MCF 10A (cell line): ENCODE measurements at regions not wholly inside any gene's neighbourhood (a gene's known extent, or its start where the extent isn't known, plus 50 kb on each side); places are given as distances from the start of the nearest gene placed in this dataset.

Experiments used
- BruUV-seq: library from RNA; stranded (reverse); fragments of 400-500 nt; replicated peaks from 2 replicates; lab custom pipeline; 2021; lab: Mats Ljungman, UMichigan
- CTCF ChIA-PET: fragments of 300-600 bp; sonication (Branson Sonifier 250); formaldehyde crosslinking; extraction: SDS; loops from one replicate; lab custom pipeline; 2021; ENCODE audit warnings: antibody characterized with exemption, inconsistent platforms; lab: Yijun Ruan, JAX
- POLR2A ChIA-PET: fragments of 300-600, 350-650 bp; sonication (Branson Sonifier 250); formaldehyde crosslinking; extraction: SDS; loops from one replicate; lab custom pipeline; 2020; ENCODE audit warnings: antibody characterized with exemption, inconsistent platforms; lab: Yijun Ruan, JAX
- DNase-seq: peaks from one replicate; pipeline ENCODE4 v3.0.0-alpha.2; 2018; ENCODE audit not compliant: unreplicated experiment
- H3K27ac Mint-ChIP-seq: one replicate; pipeline ENCODE4 v1.8.0; 2022; ENCODE audit warnings: mild to moderate bottlenecking, low read depth, mixed read lengths; ENCODE audit not compliant: unreplicated experiment
- H3K27me3 Mint-ChIP-seq: one replicate; pipeline ENCODE4 v1.8.0; 2022; ENCODE audit warnings: mixed read lengths; ENCODE audit not compliant: insufficient read depth, unreplicated experiment
- H3K36me3 Mint-ChIP-seq: one replicate; pipeline ENCODE4 v1.8.0; 2022; ENCODE audit warnings: mild to moderate bottlenecking, moderate library complexity, mixed read lengths; ENCODE audit not compliant: insufficient read depth, unreplicated experiment
- H3K4me1 Mint-ChIP-seq: one replicate; pipeline ENCODE4 v1.8.0; 2022; ENCODE audit warnings: mixed read lengths; ENCODE audit not compliant: insufficient read depth, unreplicated experiment
- H3K4me3 Mint-ChIP-seq: one replicate; pipeline ENCODE4 v1.8.0; 2022; ENCODE audit warnings: mild to moderate bottlenecking, moderate library complexity, mixed read lengths; ENCODE audit not compliant: unreplicated experiment
- H3K9me3 Mint-ChIP-seq: one replicate; pipeline ENCODE4 v1.8.0; 2022; ENCODE audit warnings: mixed read lengths; ENCODE audit not compliant: unreplicated experiment
- intact Hi-C: fragments of 100-400 bp; cut with micrococcal nuclease; formaldehyde crosslinking; loops from 2 replicates; pipeline ENCODE4 v1.14.1; 2022
- TF ChIP-seq, protein P1 (sequence below): fragments of 200-600 bp; IDR thresholded peaks from one replicate; pipeline ENCODE4 v1.8.0; 2022; ENCODE audit warnings: antibody characterized with exemption, mild to moderate bottlenecking; ENCODE audit not compliant: unreplicated experiment

DNA sequence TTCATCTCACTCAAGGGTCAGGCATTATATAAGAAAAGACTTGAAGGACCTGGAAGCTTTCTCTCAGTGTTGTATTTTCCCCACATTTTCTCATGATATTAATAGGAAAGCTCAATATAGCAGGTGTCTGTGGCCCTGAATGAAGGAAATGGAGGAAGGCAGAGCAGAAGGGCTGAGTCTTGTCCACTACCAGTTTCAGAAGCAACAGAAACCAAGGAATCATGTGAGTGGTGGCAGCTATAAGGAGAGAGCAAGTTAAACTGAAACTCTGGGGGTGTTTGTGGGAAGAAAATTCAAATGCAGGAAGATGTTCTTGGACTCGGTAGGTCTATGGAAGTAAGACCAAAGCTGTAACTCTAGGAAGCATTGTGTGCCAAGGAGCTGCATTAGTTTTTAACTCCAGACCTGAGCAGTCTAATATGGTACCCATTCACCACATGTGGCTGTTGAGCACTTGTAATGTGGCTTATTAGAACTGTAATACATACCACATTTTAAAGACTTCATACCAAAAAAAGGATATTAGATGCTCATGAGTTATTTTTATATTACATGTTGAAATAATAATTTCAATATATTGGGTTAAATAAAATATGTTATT, 278.8 kb upstream of the GADL1 start:
- TF ChIP-seq, protein P1, sequence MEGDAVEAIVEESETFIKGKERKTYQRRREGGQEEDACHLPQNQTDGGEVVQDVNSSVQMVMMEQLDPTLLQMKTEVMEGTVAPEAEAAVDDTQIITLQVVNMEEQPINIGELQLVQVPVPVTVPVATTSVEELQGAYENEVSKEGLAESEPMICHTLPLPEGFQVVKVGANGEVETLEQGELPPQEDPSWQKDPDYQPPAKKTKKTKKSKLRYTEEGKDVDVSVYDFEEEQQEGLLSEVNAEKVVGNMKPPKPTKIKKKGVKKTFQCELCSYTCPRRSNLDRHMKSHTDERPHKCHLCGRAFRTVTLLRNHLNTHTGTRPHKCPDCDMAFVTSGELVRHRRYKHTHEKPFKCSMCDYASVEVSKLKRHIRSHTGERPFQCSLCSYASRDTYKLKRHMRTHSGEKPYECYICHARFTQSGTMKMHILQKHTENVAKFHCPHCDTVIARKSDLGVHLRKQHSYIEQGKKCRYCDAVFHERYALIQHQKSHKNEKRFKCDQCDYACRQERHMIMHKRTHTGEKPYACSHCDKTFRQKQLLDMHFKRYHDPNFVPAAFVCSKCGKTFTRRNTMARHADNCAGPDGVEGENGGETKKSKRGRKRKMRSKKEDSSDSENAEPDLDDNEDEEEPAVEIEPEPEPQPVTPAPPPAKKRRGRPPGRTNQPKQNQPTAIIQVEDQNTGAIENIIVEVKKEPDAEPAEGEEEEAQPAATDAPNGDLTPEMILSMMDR = no peak
- Mint-ChIP-seq H3K36me3 (no peaks in the 10 kb centered on the region), H3K9me3 (no peaks in the 10 kb centered on the region), H3K4me1 (peaks cover 22% of the 10 kb centered on the region), H3K27ac (no peak overlapping the region), H3K27me3 (no peaks in the 10 kb centered on the region), H3K4me3 (no peak overlapping the region)
- intact Hi-C loops = no loop called here
- no TSS peak for BruUV-seq
- no peak for DNase-seq
- ChIA-PET POLR2A (interaction anchor here (0.6 kb wide), 2 partner anchors 10 to 477 kb away, joined by 3 to 4 read pairs; no protein-coding TSS in a partner anchor), CTCF (interaction anchor here (0.5 to 1.1 kb wide), 2 partner anchors 15 to 62 kb away, joined by 3 to 5 read pairs; no protein-coding TSS in a partner anchor)

DNA sequence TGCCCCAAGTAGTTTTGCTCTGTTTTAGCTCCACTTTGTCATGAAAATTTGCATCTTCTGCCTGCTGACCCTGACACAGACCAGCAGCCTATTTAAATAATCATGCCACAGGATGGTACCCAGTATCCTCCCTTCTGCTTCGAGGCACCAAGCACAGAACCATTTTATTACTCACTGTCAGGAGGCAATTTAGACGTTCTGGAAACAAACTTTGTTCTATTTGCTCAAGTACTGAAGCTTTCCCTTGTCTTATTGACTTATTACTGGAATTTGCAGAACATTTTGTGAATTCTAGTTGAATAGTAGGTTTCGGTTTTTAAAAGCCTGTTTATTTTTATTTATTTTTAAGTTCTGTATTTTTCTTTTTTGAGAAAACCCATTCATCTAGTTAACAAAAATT, 279.6 kb upstream of the GADL1 start:
- CTCF ChIA-PET = interaction anchor here (1.1 kb wide), 1 partner anchor 14 kb away, joined by 5 read pairs; no protein-coding TSS in a partner anchor

DNA sequence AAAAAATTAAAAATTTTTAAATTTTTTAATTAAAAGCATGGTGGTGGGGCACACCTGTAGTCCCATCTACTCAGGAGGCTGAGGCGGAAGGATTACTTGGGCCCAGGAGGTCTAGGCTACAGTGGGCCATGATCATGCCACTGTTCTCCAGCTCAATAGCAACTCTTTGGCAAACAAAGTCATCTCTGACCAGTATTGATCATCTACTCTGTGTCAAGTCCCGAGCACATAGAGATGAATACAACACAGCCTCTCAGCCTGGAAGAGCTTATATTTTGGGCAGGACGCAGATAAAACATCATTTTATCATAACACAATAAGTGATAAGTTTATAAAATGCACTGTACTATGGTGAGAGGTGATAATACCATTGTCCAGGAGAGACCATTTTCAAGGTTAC, 281.6 kb upstream of the GADL1 start:
- intact Hi-C loops = no loop called here
- no peak overlapping the region for H3K27ac Mint-ChIP-seq
- POLR2A ChIA-PET = no interaction called here

More for the DNA sequence above, 279.6 kb upstream of the GADL1 start:
- H3K4me3 Mint-ChIP-seq = no peak overlapping the region
- intact Hi-C loops = no loop called here
- POLR2A ChIA-PET = interaction anchor here (0.6 to 0.7 kb wide), 3 partner anchors 9 to 476 kb away, joined by 3 to 4 read pairs (median 3); no protein-coding TSS in a partner anchor
- no peaks in the 10 kb centered on the region for H3K9me3 Mint-ChIP-seq
- H3K27ac Mint-ChIP-seq = no peak overlapping the region
- no peak for DNase-seq
- TF ChIP-seq, protein P1 = no peak
- no peaks in the 10 kb centered on the region for H3K27me3 Mint-ChIP-seq
- BruUV-seq = no TSS peak
- H3K4me1 Mint-ChIP-seq = peaks cover 22% of the 10 kb centered on the region
- H3K36me3 Mint-ChIP-seq = no peaks in the 10 kb centered on the region

DNA sequence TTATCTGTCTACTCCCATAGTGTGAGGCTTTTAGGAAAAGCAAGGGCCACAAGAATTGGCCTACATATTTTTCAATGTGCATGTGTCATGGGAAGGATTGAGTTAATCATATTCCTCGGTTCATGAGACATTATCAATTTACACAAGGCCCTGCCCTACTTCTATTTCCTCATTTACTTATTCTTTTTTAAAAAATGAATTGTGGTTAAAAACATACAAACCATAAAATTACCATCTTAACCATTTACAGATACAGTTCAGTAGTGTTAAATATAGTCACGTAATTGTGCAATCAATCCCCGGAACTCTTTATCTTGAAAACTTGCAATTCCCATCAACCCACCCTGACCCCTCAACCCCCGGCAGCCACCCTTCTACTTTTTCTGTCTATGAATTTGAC, 284.0 kb upstream of the GADL1 start:
- CTCF ChIA-PET = no interaction called here
- no peaks in the 10 kb centered on the region for H3K27me3 Mint-ChIP-seq
- POLR2A ChIA-PET = no interaction called here
- BruUV-seq = no TSS peak
- H3K36me3 Mint-ChIP-seq = no peaks in the 10 kb centered on the region
- H3K9me3 Mint-ChIP-seq = no peaks in the 10 kb centered on the region
- TF ChIP-seq, protein P1 = no peak
- no peak for DNase-seq
- no peaks in the 10 kb centered on the region for H3K4me1 Mint-ChIP-seq
- intact Hi-C loops = no loop called here
- H3K27ac Mint-ChIP-seq = no peak overlapping the region
- no peak overlapping the region for H3K4me3 Mint-ChIP-seq

More for the DNA sequence above, 281.6 kb upstream of the GADL1 start:
- no peaks in the 10 kb centered on the region for H3K9me3 Mint-ChIP-seq
- H3K4me1 Mint-ChIP-seq = peaks cover 12% of the 10 kb centered on the region
- DNase-seq = no peak
- TF ChIP-seq, protein P1 = no peak
- CTCF ChIA-PET = no interaction called here
- BruUV-seq = no TSS peak
- no peaks in the 10 kb centered on the region for H3K36me3 Mint-ChIP-seq
- H3K27me3 Mint-ChIP-seq = no peaks in the 10 kb centered on the region
- no peak overlapping the region for H3K4me3 Mint-ChIP-seq
